GM23248 (cell line): ENCODE measurements at regions not wholly inside any gene's neighbourhood (a gene's known extent, or its start where the extent isn't known, plus 50 kb on each side); places are given as distances from the start of the nearest gene placed in this dataset.

Source experiments
- DNase-seq: peaks from one replicate; pipeline ENCODE4 v3.0.0-alpha.2; 2015
- H2AFZ ChIP-seq: fragments of 200-600 bp; sonication (generic); 2 replicates; pipeline ENCODE4 v1.6.1; 2016; ENCODE audit warnings: antibody characterized with exemption
- H3F3A ChIP-seq: fragments of 200-600 bp; sonication (generic); 2 replicates; pipeline ENCODE4 v1.6.1; 2016; ENCODE audit warnings: mild to moderate bottlenecking, antibody characterized with exemption, mixed run types; ENCODE audit not compliant: insufficient read depth
- H3K27ac ChIP-seq: fragments of 200-600 bp; sonication (generic); 2 replicates; pipeline ENCODE4 v1.5.1; 2016; ENCODE audit warnings: mild to moderate bottlenecking
- H3K27me3 ChIP-seq: fragments of 200-600 bp; sonication (generic); replicated peaks from 2 replicates; pipeline ENCODE4 v1.6.1; 2016; ENCODE audit warnings: mild to moderate bottlenecking; ENCODE audit not compliant: insufficient read depth
- H3K36me3 ChIP-seq: fragments of 200-600 bp; sonication (generic); 2 replicates; pipeline ENCODE4 v1.6.1; 2016; ENCODE audit warnings: low read depth, mild to moderate bottlenecking
- H3K4me1 ChIP-seq: fragments of 200-600 bp; sonication (generic); 2 replicates; pipeline ENCODE4 v1.6.1; 2016; ENCODE audit warnings: mild to moderate bottlenecking; ENCODE audit not compliant: insufficient read depth
- H3K4me2 ChIP-seq: fragments of 200-600 bp; sonication (generic); one replicate; pipeline ENCODE4 v1.6.1; 2016; ENCODE audit warnings: mild to moderate bottlenecking; ENCODE audit not compliant: unreplicated experiment
- H3K4me3 ChIP-seq: fragments of 200-600 bp; sonication (generic); 2 replicates; pipeline ENCODE4 v1.5.1; 2016; ENCODE audit warnings: mild to moderate bottlenecking
- H3K79me2 ChIP-seq: fragments of 200-600 bp; sonication (generic); 2 replicates; pipeline ENCODE4 v1.6.1; 2016; ENCODE audit warnings: mild to moderate bottlenecking; ENCODE audit not compliant: insufficient read depth
- H3K9ac ChIP-seq: fragments of 200-600 bp; sonication (generic); 2 replicates; pipeline ENCODE4 v1.6.1; 2016; ENCODE audit warnings: mild to moderate bottlenecking
- H3K9me2 ChIP-seq: fragments of 200-600 bp; sonication (generic); 2 replicates; pipeline ENCODE4 v1.6.1; 2016; ENCODE audit warnings: mixed run types, mild to moderate bottlenecking, moderate library complexity; ENCODE audit not compliant: insufficient read depth
- H3K9me3 ChIP-seq: fragments of 200-600 bp; sonication (generic); one replicate; pipeline ENCODE4 v1.6.1; 2017; ENCODE audit warnings: low read depth
- H4K20me1 ChIP-seq: fragments of 200-600 bp; sonication (generic); 2 replicates; pipeline ENCODE4 v1.6.0; 2016; ENCODE audit not compliant: insufficient read depth
- EZH2 ChIP-seq: fragments of 200-600 bp; sonication (generic); IDR thresholded peaks from 2 replicates; pipeline ENCODE4 v1.6.1; 2018; ENCODE audit warnings: antibody characterized with exemption, mild to moderate bottlenecking; ENCODE audit not compliant: insufficient read depth, poor library complexity, severe bottlenecking
- EZH2phosphoT487 ChIP-seq: fragments of 200-600 bp; sonication (generic); IDR thresholded peaks from 2 replicates; pipeline ENCODE4 v1.6.1; 2018; ENCODE audit warnings: antibody characterized with exemption, moderate library complexity, mild to moderate bottlenecking, low read depth; ENCODE audit not compliant: insufficient read depth
- WGBS, 2 experiments: methylation state at CpG; one replicate each; pipeline ENCODE4 v1.1.6; 2015 to 2017; ENCODE audit warnings: low lambda C conversion rate in 2 of 2, low coverage in 1 of 2; ENCODE audit errors: missing lambda C conversion rate in 2 of 2; 5-methylcytosine and 5-hydroxymethylcytosine counted together
- in situ Hi-C: fragments of 300-500 bp; cut with MboI; formaldehyde crosslinking; loops from 2 replicates; pipeline ENCODE4 v1.15.0; 2020

GRCh38 chr4:81826817-81827424 is 355.2 kb upstream of the RASGEF1B start:
- DNase-seq = no peak
- in situ Hi-C loops = no loop called here
- H3K9me3 ChIP-seq = no peaks in the 10 kb centered on the region
- no peak overlapping the region for H3K27ac ChIP-seq
- H3K27me3 ChIP-seq = no peaks in the 10 kb centered on the region
- H3K4me3 ChIP-seq = no peak overlapping the region
- H3K36me3 ChIP-seq = no peaks in the 10 kb centered on the region
- no peak for TF ChIP-seq EZH2
- TF ChIP-seq EZH2phosphoT487 = no peak
- no peaks in the 10 kb centered on the region for H3K9me2 ChIP-seq
- 37 to 43% methylated on average over 6 of the region's 6 CpGs for WGBS, 2 experiments
- no peaks in the 10 kb centered on the region for H3F3A ChIP-seq
- no peak overlapping the region for H3K9ac ChIP-seq
- no peaks in the 10 kb centered on the region for H3K4me1 ChIP-seq
- H2AFZ ChIP-seq = no peak overlapping the region
- H3K79me2 ChIP-seq = no peaks in the 10 kb centered on the region
- H3K4me2 ChIP-seq = no peak overlapping the region
- no peaks in the 10 kb centered on the region for H4K20me1 ChIP-seq

- in situ Hi-C loops = no loop called here
- no peaks in the 10 kb centered on the region for H3K9me2 ChIP-seq
- no peak overlapping the region for H2AFZ ChIP-seq
- DNase-seq = no peak
- H3K4me3 ChIP-seq = no peak overlapping the region
- H3K36me3 ChIP-seq = no peaks in the 10 kb centered on the region
- no peaks in the 10 kb centered on the region for H3K9me3 ChIP-seq
- no peaks in the 10 kb centered on the region for H4K20me1 ChIP-seq
- H3K4me2 ChIP-seq = no peak overlapping the region
- TF ChIP-seq EZH2phosphoT487 = no peak
- 3 to 5% methylated on average over 1 of the region's 1 CpG for WGBS, 2 experiments
- H3K79me2 ChIP-seq = no peaks in the 10 kb centered on the region
- H3K27ac ChIP-seq = no peak overlapping the region
- no peaks in the 10 kb centered on the region for H3K27me3 ChIP-seq
- no peaks in the 10 kb centered on the region for H3K4me1 ChIP-seq
- H3F3A ChIP-seq = no peaks in the 10 kb centered on the region
- no peak overlapping the region for H3K9ac ChIP-seq
Measured at GRCh38 chr4:81826335-81826734, 354.6 kb upstream of the RASGEF1B start.

GRCh38 chr4:81818385-81818920 is 346.7 kb upstream of the RASGEF1B start:
- DNase-seq = no peak
- no peak overlapping the region for H3K9ac ChIP-seq
- H3K4me3 ChIP-seq = no peak overlapping the region
- in situ Hi-C loops = no loop called here
- no peak for TF ChIP-seq EZH2
- TF ChIP-seq EZH2phosphoT487 = no peak
- no peak overlapping the region for H3K4me2 ChIP-seq
- H3K9me3 ChIP-seq = no peaks in the 10 kb centered on the region
- H3F3A ChIP-seq = no peaks in the 10 kb centered on the region
- no peaks in the 10 kb centered on the region for H3K4me1 ChIP-seq
- no peaks in the 10 kb centered on the region for H3K79me2 ChIP-seq
- no peaks in the 10 kb centered on the region for H3K36me3 ChIP-seq
- WGBS, 2 experiments = 57 to 58% methylated on average over 8 of the region's 8 CpGs
- H3K9me2 ChIP-seq = no peaks in the 10 kb centered on the region
- no peak overlapping the region for H2AFZ ChIP-seq
- H4K20me1 ChIP-seq = no peaks in the 10 kb centered on the region
- H3K27me3 ChIP-seq = no peaks in the 10 kb centered on the region
- no peak overlapping the region for H3K27ac ChIP-seq

GRCh38 chr4:81816031-81816761 is 344.5 kb upstream of the RASGEF1B start:
- H3K4me1 ChIP-seq = no peaks in the 10 kb centered on the region
- H3K27ac ChIP-seq = no peak overlapping the region
- H3K27me3 ChIP-seq = no peaks in the 10 kb centered on the region
- H3K9ac ChIP-seq = no peak overlapping the region
- no peak overlapping the region for H3K4me3 ChIP-seq
- no peak overlapping the region for H2AFZ ChIP-seq
- no peaks in the 10 kb centered on the region for H3K9me2 ChIP-seq
- TF ChIP-seq EZH2 = no peak
- TF ChIP-seq EZH2phosphoT487 = no peak
- in situ Hi-C loops = no loop called here
- no peaks in the 10 kb centered on the region for H4K20me1 ChIP-seq
- no peak for DNase-seq
- H3K79me2 ChIP-seq = no peaks in the 10 kb centered on the region
- no peak overlapping the region for H3K4me2 ChIP-seq
- H3F3A ChIP-seq = no peaks in the 10 kb centered on the region
- no peaks in the 10 kb centered on the region for H3K36me3 ChIP-seq
- no peaks in the 10 kb centered on the region for H3K9me3 ChIP-seq
- WGBS, 2 experiments = 10 to 23% methylated on average over 3 of the region's 3 CpGs
